WTC11 (cell line): ENCODE measurements at regions not wholly inside any gene's neighbourhood (a gene's known extent, or its start where the extent isn't known, plus 50 kb on each side); places are given as distances from the start of the nearest gene placed in this dataset.

Experiments used
- CREB1 ChIP-seq: sonication (generic); formaldehyde crosslinking; IDR thresholded peaks from 2 replicates; pipeline ENCODE4 v1.8.0; 2023; ENCODE audit warnings: mild to moderate bottlenecking, missing genetic modification reagents
- FOXJ3 ChIP-seq: sonication (generic); formaldehyde crosslinking; IDR thresholded peaks from 2 replicates; pipeline ENCODE4 v1.9.0; 2021; ENCODE audit warnings: missing genetic modification reagents, mild to moderate bottlenecking, borderline replicate concordance
- FOXK1 ChIP-seq: sonication (generic); formaldehyde crosslinking; IDR thresholded peaks from 2 replicates; pipeline ENCODE4 v1.8.0; 2022; ENCODE audit warnings: mild to moderate bottlenecking, moderate library complexity, missing genetic modification reagents
- MAX ChIP-seq: sonication (generic); formaldehyde crosslinking; IDR thresholded peaks from 2 replicates; pipeline ENCODE4 v1.8.0; 2022; ENCODE audit warnings: mild to moderate bottlenecking, missing genetic modification reagents
- NFYB ChIP-seq: sonication (generic); formaldehyde crosslinking; conservative IDR thresholded peaks from 2 replicates; pipeline ENCODE4 v1.8.0; 2022; ENCODE audit warnings: low read depth, missing genetic modification reagents
- TEAD4 ChIP-seq: sonication (generic); formaldehyde crosslinking; IDR thresholded peaks from 2 replicates; pipeline ENCODE4 v1.8.0; 2022; ENCODE audit warnings: mild to moderate bottlenecking, missing genetic modification reagents
- ZNF121 ChIP-seq: sonication (generic); formaldehyde crosslinking; IDR thresholded peaks from 2 replicates; pipeline ENCODE4 v1.8.0; 2023; ENCODE audit warnings: missing genetic modification reagents
- ZNF281 ChIP-seq: sonication (generic); formaldehyde crosslinking; IDR thresholded peaks from 2 replicates; pipeline ENCODE4 v1.8.0; 2023; ENCODE audit warnings: mild to moderate bottlenecking, missing genetic modification reagents
- TF ChIP-seq, protein P1 (sequence below): fragments of 200-600 bp; IDR thresholded peaks from 2 replicates; pipeline ENCODE4 v1.8.0; 2022; ENCODE audit warnings: antibody characterized with exemption

DNA sequence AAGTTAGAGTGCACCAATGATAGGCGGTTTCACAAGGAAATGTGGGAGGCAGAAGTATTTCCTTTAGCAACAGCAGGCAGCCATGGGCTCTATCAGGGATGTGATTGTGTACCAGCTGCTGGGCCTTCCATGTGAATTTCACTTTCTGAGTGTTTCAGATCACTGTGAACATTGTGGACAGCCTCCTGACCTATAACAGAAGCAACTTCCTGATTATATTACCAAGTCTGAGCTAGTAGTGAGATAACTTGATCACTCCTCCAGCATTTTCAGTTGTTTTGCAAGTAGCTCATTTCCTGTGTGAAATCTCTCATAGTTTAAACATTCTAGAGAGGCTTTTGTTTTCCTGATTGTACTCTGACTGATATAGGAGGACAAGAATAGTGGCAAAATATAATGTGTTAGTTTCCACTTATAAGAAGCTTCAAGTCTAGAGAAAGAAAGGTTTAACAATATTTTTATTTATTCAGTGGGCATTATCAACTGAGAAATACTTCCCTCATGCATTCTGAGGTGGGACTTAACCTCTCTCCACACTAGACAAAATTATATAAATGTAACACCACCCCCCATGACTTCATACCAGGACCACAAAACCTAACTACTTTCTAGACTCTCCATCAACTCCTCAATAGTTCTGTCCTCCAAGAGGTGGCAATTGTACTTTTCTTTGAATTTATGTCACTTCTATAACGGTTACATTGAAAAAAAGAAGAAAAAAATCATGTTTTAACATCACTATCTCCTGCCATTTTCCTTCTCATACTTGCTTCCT lies 184.2 kb upstream of the LUZP2 start:
- TF ChIP-seq FOXJ3 (CRISPR knock-in tag) (no peak), ZNF121 (CRISPR knock-in tag) (no peak), TEAD4 (CRISPR knock-in tag) (no peak), CREB1 (CRISPR knock-in tag) (no peak), NFYB (CRISPR knock-in tag) (no peak), FOXK1 (CRISPR knock-in tag) (no peak), ZNF281 (CRISPR knock-in tag) (no peak), MAX (CRISPR knock-in tag) (no peak)
- TF ChIP-seq, protein P1, sequence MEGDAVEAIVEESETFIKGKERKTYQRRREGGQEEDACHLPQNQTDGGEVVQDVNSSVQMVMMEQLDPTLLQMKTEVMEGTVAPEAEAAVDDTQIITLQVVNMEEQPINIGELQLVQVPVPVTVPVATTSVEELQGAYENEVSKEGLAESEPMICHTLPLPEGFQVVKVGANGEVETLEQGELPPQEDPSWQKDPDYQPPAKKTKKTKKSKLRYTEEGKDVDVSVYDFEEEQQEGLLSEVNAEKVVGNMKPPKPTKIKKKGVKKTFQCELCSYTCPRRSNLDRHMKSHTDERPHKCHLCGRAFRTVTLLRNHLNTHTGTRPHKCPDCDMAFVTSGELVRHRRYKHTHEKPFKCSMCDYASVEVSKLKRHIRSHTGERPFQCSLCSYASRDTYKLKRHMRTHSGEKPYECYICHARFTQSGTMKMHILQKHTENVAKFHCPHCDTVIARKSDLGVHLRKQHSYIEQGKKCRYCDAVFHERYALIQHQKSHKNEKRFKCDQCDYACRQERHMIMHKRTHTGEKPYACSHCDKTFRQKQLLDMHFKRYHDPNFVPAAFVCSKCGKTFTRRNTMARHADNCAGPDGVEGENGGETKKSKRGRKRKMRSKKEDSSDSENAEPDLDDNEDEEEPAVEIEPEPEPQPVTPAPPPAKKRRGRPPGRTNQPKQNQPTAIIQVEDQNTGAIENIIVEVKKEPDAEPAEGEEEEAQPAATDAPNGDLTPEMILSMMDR: no peak
